Glomerular visceral epithelial cell (primary cell): ENCODE measurements at regions not wholly inside any gene's neighbourhood (a gene's known extent, or its start where the extent isn't known, plus 50 kb on each side); places are given as distances from the start of the nearest gene placed in this dataset.

Experiments used
- DNase-seq: peaks from one replicate; pipeline ENCODE4 v3.0.0-alpha.2; 2016; ENCODE audit errors: extremely low spot score

GRCh38 chr21:38699048-38699447, 106.7 kb upstream of the ETS2 start:
- no peak for DNase-seq

GRCh38 chr21:38702196-38702595, 103.5 kb upstream of the ETS2 start:
- no peak for DNase-seq

- DNase-seq, result no peak
Measured at GRCh38 chr21:38709876-38710275, 95.9 kb upstream of the ETS2 start.

GRCh38 chr21:38712071-38712470, 93.7 kb upstream of the ETS2 start:
- DNase-seq, result peak; percentile 44

GRCh38 chr21:38712664-38713063, 93.1 kb upstream of the ETS2 start:
- no peak for DNase-seq

GRCh38 chr21:38714039-38714817, 91.5 kb upstream of the ETS2 start:
- no peak for DNase-seq

DNA sequence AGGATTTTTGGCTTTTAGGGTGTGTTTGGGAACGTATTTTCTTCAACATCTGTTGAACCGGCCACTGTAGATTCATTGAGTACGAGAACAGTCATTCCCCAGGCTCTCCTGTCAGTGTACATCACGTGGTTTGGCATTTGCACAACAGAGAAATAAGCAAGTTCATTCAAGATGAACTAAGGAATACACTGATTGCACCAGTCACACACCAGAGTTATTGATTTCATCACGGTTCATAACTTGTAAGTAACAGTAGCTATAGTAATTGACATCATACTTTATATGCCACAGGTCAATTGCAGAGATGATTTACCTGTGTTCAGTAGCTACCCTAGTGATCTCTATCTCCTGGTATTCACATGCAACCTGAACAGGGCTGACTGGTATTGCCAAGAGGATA, 90.7 kb upstream of the ETS2 start:
- DNase-seq, result no peak

- no peak for DNase-seq
Measured at GRCh38 chr21:38716088-38716487, 89.6 kb upstream of the ETS2 start.

GRCh38 chr21:38716942-38717341, 88.8 kb upstream of the ETS2 start:
- no peak for DNase-seq

- DNase-seq, result no peak
Measured at GRCh38 chr21:38718481-38718880, 87.2 kb upstream of the ETS2 start.

GRCh38 chr21:38720074-38720473, 85.7 kb upstream of the ETS2 start:
- no peak for DNase-seq

DNA sequence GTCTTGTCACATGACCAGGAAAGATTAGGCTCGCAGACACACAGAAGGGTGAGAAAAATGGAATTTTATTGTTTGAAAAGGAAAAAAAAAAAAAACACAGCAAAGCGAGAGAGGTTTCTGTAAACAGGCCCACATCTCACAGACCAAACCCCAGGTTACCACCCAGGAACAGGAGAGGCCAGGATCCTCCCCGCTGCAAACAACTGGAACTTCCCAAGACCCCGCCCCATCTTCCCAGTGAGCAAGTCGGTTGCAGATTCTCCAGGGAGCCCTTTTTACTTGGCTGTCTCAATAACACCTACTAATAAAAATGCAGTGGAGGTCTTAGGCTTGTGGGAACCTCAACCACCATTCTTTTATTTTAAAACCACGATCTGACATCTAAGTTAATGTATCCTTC, 84.7 kb upstream of the ETS2 start:
- no peak for DNase-seq

DNA sequence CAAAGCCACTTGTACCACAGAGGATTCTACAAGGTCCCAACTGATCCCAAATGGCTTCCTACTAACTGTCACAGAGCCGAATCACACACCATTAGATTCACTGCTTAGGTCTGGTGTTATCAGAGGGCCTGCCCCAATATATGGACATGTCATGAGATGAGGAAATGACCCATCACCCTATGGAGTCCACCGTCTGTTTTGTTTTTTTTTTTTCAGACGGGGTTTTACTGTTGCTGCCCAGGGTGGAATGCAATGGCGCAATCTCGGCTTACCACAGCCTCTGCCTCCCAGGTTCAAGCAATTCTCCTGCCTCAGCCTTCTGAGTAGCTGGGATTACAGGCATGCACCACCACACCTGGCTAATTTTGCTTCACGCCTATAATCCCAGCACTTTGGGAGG, 83.8 kb upstream of the ETS2 start:
- peak; percentile 31 for DNase-seq

DNA sequence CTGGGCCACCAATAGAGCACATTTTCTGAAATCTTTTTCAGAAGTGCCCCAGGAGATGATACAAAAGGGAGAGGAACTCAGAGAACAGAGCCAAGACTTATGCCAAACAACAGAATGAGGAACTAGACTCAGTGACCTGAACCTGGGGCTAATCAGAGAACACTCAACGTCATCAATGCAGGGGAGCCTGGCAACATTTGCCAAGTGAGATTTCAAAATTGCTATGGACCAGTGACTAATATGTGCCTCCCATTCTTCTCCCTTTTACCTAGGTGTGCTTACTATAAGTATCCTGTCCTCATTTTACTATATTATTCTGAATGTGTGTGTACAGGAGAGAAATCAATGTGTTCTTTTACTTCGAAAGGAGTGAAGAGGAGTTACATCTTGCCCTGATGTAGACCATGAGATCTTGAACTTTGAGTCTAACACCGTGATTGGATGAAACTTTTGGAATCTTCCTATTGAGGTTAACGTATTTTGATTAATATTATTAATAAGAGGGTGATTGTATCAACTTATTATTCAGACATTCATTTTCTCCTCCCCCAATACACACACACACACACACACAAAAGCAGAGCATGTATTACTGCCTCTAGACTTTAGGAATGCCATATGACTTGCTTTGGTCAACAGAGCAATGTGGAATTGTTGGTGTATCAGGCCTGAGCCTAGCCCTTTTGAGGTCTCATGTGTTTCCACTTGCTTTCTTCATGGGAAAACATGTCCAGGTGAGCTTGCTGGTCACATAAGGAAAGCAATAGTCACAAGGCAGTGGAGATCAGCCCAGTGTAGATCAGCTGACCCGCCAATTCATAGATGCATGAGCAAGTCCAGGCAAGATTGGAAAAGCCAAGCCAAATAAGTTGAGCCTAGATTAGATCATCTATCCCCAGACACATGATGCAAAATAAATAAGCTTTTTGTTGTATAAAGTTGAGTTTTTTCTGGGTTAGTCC, 80.3 kb upstream of the ETS2 start:
- no peak for DNase-seq

- no peak for DNase-seq
Measured at GRCh38 chr21:38726482-38726881, 79.2 kb upstream of the ETS2 start.

DNA sequence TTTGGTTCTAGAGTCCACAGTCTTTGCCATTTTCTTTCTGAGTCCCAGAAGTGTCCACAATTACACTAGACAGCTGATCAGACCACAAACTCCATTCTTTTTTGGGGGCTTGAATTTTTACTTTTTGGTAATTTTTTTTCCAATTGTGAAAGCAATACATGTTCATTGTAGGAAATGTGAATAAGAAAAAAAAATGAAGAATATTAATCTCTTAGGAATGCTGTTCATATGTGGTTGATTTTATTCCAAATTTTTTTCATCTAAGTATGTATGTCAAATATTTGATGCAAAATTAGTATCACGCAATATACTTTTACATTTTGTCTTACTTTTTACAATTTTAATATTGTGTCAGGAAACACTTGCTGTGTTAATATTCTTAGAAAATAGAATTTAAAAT, 76.4 kb upstream of the ETS2 start:
- DNase-seq, result no peak

- DNase-seq, result peak; percentile 38
Measured at GRCh38 chr21:38729754-38730379, 75.9 kb upstream of the ETS2 start.

- peak; percentile 85 for DNase-seq
Measured at GRCh38 chr21:38733972-38734546, 71.7 kb upstream of the ETS2 start.

DNA sequence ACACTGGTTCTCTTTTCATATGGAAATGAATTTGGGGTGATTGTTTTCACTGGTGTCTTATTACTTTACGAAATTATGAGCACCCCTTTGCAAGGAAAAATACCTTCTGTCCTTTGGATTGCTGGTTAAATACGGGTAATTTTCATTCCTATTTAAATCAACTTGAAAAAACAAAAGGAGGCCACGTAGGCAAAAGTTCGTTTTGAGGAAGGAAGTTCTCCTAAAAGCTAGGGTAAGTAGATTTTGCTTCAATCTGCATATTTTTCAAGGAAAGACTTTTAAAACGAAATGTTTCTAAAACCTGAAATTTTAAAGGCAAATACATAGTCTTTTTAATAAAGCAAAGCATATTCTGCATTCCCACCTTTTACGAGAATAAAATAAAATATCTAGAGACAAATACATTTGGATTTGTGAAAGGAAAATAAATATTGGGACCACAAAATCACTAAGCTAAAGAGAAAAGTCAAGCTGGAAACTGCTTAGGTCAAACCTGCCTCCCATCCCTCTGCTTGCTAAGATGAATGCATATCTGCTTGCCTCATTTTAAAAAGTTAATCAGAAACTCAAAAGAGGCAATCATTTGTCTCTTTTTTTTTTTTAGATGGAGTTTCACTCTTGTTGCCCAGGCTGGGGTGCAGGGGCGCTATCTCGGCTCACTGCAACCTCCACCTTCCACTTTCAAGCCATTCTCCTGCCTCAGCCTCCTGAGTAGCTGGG, 70.9 kb upstream of the ETS2 start:
- no peak for DNase-seq

GRCh38 chr21:38735626-38736206, 70.0 kb upstream of the ETS2 start:
- DNase-seq, result no peak

GRCh38 chr21:38740090-38740489, 65.6 kb upstream of the ETS2 start:
- DNase-seq, result no peak
